ENCODE measurements at regions not wholly inside any gene's neighbourhood (a gene's known extent, or its start where the extent isn't known, plus 50 kb on each side); places are given as distances from the start of the nearest gene placed in this dataset.
"Not testable (repeated sequence)": the region's sequence is repeated elsewhere in the genome, so short reads cannot be mapped to it uniquely, and the experiment has no call there.

DNA sequence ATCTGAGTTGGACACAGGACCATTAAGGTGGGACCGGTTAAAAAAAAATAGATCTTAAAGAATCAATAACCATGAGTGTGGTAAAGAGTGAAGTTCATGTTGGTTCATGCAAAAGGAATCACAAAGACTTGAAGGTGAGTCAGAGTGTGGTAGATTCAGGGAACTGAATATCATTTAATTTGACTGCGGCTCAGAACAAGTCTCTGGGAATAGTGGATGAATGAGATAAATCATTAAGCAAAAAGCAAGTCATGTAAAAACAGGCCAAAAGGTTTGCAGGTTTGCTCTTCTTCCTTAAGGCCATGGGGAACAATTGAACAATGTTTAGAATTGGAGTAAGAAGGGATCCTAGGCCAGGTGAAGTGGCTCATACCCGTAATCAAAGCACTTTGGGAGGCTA, 385.8 kb downstream of the ETV1 start:
- Mint-ChIP-seq H3K27ac (no peak overlapping the region), H3K9me3 (peaks cover 5% of the 10 kb centered on the region), H3K4me1 (ENCODE audit: low read depth) (no peaks in the 10 kb centered on the region), H3K36me3 (ENCODE audit: low read depth) (no peaks in the 10 kb centered on the region), H3K4me3 (no peak overlapping the region), H3K27me3 (ENCODE audit: insufficient read depth) (no peaks in the 10 kb centered on the region)
- no peak for DNase-seq (ENCODE audit: low spot score)
- intact Hi-C loops (cut with micrococcal nuclease), result no loop called here

DNA sequence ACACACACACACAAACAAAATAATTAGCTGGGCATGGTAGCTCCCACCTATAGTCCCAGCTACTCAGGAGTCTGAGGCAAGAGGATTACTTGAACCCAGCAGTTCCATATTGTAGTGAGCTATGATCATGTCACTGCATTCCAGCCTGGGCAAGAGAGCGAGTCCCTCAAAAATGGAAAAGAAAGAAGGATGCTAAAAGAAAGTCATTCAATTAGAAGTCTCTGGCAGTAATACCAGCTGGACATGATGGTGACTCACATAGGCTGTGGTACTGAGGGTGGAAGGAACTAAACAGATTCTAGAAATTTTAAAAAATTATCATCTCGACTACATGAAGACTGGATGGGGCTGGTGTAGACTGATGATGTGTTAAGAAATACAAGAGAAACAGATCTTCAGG, 385.3 kb downstream of the ETV1 start:
- peaks cover 5% of the 10 kb centered on the region for H3K9me3 Mint-ChIP-seq

DNA sequence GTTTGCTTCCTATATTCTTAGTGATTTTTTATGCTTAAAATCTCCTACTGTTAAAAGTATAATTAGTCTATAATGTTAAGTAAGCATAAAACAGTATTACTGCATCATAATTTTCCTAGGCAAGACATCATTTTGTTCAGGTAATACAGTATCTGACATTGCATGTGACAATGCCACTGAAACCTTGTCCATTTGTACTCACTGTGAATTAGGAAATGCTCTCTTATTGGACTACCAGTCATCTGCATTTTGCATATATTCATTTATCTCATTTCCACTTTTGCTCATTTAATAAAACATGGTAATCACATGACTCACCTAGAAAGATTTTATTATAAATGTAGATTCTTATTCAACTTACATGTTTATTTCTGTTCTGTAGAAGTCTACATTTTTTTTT, 379.1 kb downstream of the ETV1 start:
- Mint-ChIP-seq H3K27me3 (ENCODE audit: insufficient read depth) (no peaks in the 10 kb centered on the region), H3K36me3 (ENCODE audit: low read depth) (no peaks in the 10 kb centered on the region)
- intact Hi-C loops (cut with micrococcal nuclease), result no loop called here

More for the DNA sequence above, 385.3 kb downstream of the ETV1 start:
- intact Hi-C loops (cut with micrococcal nuclease), result no loop called here
- Mint-ChIP-seq H3K4me3 (no peak overlapping the region), H3K27ac (no peak overlapping the region), H3K36me3 (ENCODE audit: low read depth) (no peaks in the 10 kb centered on the region), H3K27me3 (ENCODE audit: insufficient read depth) (no peaks in the 10 kb centered on the region), H3K4me1 (ENCODE audit: low read depth) (no peaks in the 10 kb centered on the region)
- DNase-seq (ENCODE audit: low spot score), result no peak

DNA sequence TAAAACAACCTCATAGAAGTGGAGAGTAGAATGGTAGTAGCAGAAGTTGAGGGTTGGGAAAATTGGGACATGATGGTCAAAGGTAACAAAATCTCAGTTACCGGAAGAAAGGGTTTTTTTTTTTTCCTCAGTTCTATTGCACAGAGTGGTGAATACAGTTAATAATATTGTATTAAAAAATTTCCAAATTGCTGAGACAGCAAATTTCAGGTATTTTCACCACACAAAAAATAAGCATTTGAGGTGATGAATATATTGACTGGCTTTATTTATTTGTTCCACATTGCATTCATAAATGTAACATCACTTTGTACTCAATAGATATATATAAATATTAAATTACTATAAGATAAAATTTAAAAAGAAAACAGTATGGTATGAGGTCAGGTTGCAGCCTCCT, 373.8 kb downstream of the ETV1 start:
- Mint-ChIP-seq H3K4me3 (no peak overlapping the region), H3K27me3 (ENCODE audit: insufficient read depth) (no peaks in the 10 kb centered on the region), H3K9me3 (peaks cover 1% of the 10 kb centered on the region), H3K36me3 (ENCODE audit: low read depth) (no peaks in the 10 kb centered on the region), H3K27ac (no peak overlapping the region), H3K4me1 (ENCODE audit: low read depth) (no peaks in the 10 kb centered on the region)
- no peak for DNase-seq (ENCODE audit: low spot score)
- intact Hi-C loops (cut with micrococcal nuclease), result no loop called here

More for the DNA sequence above, 379.1 kb downstream of the ETV1 start:
- DNase-seq (ENCODE audit: low spot score), result no peak
- H3K27ac Mint-ChIP-seq, result no peak overlapping the region
- no peaks in the 10 kb centered on the region for H3K4me1 Mint-ChIP-seq (ENCODE audit: low read depth)
- peaks cover 5% of the 10 kb centered on the region for H3K9me3 Mint-ChIP-seq
- H3K4me3 Mint-ChIP-seq, result no peak overlapping the region

DNA sequence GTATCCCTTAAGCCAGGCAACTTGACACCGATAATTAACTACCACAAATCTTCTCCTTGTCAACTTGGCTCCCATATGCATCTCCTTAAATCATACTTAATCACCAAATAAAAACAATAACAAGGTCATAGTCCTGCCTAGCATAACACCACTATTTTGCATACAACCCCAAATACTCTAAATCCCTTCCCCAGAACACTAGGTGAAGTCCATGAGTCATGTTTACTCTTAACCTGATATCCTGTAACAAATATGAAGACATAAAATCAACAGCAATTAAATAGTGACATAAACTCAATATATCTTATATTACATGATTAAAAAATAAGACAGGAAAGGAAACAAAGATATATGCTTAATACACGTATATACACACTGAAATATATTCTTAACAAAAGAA, 362.0 kb downstream of the ETV1 start:
- Mint-ChIP-seq H3K4me3 (no peak overlapping the region), H3K4me1 (ENCODE audit: low read depth) (no peaks in the 10 kb centered on the region), H3K9me3 (no peaks in the 10 kb centered on the region), H3K36me3 (ENCODE audit: low read depth) (no peaks in the 10 kb centered on the region), H3K27me3 (ENCODE audit: insufficient read depth) (no peaks in the 10 kb centered on the region), H3K27ac (no peak overlapping the region)
- no peak for DNase-seq (ENCODE audit: low spot score)
- intact Hi-C loops (cut with micrococcal nuclease), result no loop called here

DNA sequence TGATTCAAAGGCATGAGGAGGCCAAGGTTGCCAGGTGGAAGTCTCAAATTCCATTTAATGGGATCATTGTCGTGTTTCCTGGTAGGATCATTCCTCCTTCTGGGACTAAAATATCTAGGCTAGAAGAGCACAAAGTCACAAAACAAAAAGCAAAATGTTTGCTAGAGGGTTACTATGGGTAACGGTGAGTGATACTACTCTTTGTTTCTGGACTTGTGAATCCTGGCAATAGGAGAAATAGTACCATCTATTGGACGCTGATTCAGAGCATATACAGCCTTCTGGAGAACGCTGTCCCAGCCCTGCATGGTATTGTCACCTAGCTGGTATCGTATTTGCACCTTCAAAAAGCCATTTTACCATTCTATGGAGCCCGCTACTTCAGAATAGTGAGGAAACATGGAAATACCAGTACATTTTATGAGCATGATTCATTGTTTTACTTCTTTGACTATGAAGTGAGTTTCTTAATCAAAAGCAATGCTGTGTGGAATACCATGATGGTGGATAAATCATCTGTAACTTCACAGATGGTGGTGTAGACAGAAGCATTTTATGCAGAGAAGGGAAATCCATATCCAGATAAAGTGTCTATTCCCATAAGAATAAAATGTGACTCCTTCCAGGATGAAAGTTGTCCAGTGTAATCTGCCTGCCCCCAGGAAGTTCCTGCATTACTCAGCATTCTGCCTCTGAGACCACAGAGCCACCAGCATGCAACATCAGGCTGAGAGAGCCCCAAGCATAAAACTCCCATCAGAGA, 361.0 kb downstream of the ETV1 start:
- intact Hi-C loops (cut with micrococcal nuclease), result no loop called here
- no peaks in the 10 kb centered on the region for H3K9me3 Mint-ChIP-seq

DNA sequence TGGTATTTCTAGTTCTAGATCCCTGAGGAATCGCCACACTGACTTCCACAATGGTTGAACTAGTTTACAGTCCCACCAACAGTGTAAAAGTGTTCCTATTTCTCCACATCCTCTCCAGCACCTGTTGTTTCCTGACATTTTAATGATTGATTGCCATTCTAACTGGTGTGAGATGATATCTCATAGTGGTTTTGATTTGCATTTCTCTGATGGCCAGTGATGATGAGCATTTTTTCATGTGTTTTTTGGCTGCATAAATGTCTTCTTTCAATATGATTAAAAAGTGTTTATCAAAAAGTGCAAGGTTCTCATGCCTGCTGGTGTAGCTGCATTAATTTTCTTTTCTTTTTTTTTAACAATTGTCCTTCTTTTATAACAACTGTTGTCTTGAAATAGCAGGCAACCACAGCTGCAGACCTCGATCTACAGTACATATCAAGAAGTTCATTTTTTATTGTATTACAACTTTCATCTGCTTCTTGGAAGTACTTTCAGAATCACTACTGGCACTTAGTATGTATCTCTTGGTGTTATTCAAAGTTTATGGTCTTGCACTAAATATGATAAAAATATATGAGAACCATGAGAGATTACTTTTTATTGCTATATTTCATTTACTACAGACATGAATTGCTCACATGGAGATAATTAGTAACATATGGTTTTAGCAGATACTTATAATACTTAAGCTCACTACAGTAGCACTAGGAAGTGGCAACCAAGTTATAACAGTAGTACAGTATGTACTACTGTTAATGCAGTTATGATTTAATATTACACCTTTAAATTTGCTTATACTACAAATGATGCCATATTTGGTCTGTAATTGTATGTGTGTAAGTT, 358.0 kb downstream of the ETV1 start:
- H3K4me1 Mint-ChIP-seq (ENCODE audit: low read depth); H3K36me3 Mint-ChIP-seq (ENCODE audit: low read depth); H3K27me3 Mint-ChIP-seq (ENCODE audit: insufficient read depth); DNase-seq (ENCODE audit: low spot score); H3K27ac Mint-ChIP-seq; intact Hi-C loops (cut with micrococcal nuclease); H3K4me3 Mint-ChIP-seq; H3K9me3 Mint-ChIP-seq: not testable (repeated sequence)

More for the DNA sequence above, 361.0 kb downstream of the ETV1 start:
- Mint-ChIP-seq H3K4me1 (ENCODE audit: low read depth) (no peaks in the 10 kb centered on the region), H3K27me3 (ENCODE audit: insufficient read depth) (no peaks in the 10 kb centered on the region), H3K4me3 (no peak overlapping the region), H3K36me3 (ENCODE audit: low read depth) (no peaks in the 10 kb centered on the region), H3K27ac (no peak overlapping the region)
- DNase-seq (ENCODE audit: low spot score), result no peak

DNA sequence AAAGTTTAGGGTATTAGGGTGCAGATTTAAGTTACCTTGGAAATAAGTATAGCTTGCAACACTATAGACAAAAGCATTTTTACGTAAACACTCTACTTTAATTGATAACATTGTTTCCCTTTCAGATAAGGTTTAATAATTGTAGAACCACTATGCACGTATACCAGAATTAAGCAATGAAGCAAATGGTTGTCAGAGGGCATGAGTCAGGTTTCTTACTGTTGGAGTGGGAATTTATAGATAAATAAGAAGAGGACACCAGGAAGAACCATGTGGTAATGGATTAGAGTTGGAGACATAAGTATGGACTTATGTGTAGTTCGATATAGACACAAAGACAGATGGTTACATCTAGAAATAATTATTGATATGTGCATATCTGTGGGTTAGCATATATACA, 355.6 kb downstream of the ETV1 start:
- Mint-ChIP-seq H3K9me3 (no peaks in the 10 kb centered on the region), H3K4me3 (no peak overlapping the region), H3K36me3 (ENCODE audit: low read depth) (no peaks in the 10 kb centered on the region), H3K27me3 (ENCODE audit: insufficient read depth) (no peaks in the 10 kb centered on the region), H3K4me1 (ENCODE audit: low read depth) (no peaks in the 10 kb centered on the region), H3K27ac (no peak overlapping the region)
- DNase-seq (ENCODE audit: low spot score), result no peak
- intact Hi-C loops (cut with micrococcal nuclease), result no loop called here

DNA sequence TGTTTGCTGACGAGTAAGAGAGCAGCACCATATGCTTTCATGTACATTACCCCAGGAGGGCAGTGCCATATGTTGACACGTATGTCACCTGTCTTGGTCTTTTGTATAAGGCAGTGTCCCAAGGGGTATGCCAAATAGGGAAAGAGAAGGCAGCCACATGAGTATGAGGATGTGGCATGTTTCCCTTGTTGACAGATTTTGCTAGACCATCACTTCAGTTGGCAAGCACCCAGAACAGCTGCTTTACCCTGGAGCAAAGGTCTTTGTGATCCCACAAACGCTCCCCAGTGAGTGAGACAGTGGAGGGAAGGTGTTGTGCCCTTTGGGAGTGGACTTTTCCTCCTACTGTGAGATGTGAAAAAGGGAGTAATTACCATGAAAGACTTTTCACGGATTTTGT, 350.1 kb downstream of the ETV1 start:
- DNase-seq (ENCODE audit: low spot score), result no peak
- no peak overlapping the region for H3K4me3 Mint-ChIP-seq
- H3K27me3 Mint-ChIP-seq (ENCODE audit: insufficient read depth), result no peaks in the 10 kb centered on the region
- H3K36me3 Mint-ChIP-seq (ENCODE audit: low read depth), result no peaks in the 10 kb centered on the region
- H3K4me1 Mint-ChIP-seq (ENCODE audit: low read depth), result no peaks in the 10 kb centered on the region
- no peak overlapping the region for H3K27ac Mint-ChIP-seq
- no peaks in the 10 kb centered on the region for H3K9me3 Mint-ChIP-seq
- intact Hi-C loops (cut with micrococcal nuclease), result no loop called here

DNA sequence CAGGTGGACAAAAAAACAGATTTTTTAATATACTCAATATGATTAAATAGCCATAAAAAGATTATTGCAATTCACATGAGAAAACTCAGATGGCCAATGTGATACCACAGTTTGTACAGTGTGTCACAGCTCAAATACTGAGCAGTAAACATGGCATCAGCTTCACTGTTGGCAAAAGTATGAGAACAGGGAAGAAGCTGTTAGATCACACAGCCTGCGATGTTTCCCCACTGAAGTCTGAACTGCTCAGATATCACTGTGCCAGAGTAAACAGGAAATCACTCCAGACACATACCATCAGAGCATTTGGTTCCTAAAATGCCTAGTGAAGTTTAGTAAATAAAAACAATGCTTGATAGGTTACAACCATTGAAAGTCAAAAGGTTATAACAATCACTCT, 347.8 kb downstream of the ETV1 start:
- Mint-ChIP-seq H3K4me1 (ENCODE audit: low read depth) (no peaks in the 10 kb centered on the region), H3K36me3 (ENCODE audit: low read depth) (no peaks in the 10 kb centered on the region), H3K27me3 (ENCODE audit: insufficient read depth) (no peaks in the 10 kb centered on the region), H3K27ac (no peak overlapping the region), H3K9me3 (no peaks in the 10 kb centered on the region), H3K4me3 (no peak overlapping the region)
- intact Hi-C loops (cut with micrococcal nuclease), result no loop called here
- DNase-seq (ENCODE audit: low spot score), result no peak

DNA sequence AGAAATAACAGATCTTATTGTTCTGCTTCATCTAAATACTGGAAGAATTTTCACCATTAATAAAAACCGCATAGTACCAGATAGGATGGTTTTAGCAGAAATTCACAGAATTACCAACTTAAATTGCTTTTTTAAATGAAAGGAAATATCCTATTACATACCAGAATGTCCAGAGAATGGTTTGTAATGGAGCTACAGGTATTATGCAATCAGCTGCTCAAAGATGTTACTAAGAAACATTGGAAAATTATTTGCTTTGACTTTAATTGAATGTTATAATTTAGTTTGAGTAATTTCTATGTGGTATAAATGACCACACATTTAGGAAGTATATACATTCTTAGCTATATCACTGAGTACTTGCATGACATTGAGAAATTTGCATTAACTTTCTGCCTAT, 338.3 kb downstream of the ETV1 start:
- H3K36me3 Mint-ChIP-seq (ENCODE audit: low read depth), result no peaks in the 10 kb centered on the region
- H3K4me1 Mint-ChIP-seq (ENCODE audit: low read depth), result no peaks in the 10 kb centered on the region
- DNase-seq (ENCODE audit: low spot score), result no peak
- intact Hi-C loops (cut with micrococcal nuclease), result no loop called here
- no peak overlapping the region for H3K4me3 Mint-ChIP-seq
- H3K9me3 Mint-ChIP-seq, result no peaks in the 10 kb centered on the region
- H3K27me3 Mint-ChIP-seq (ENCODE audit: insufficient read depth), result no peaks in the 10 kb centered on the region
- H3K27ac Mint-ChIP-seq, result no peak overlapping the region

DNA sequence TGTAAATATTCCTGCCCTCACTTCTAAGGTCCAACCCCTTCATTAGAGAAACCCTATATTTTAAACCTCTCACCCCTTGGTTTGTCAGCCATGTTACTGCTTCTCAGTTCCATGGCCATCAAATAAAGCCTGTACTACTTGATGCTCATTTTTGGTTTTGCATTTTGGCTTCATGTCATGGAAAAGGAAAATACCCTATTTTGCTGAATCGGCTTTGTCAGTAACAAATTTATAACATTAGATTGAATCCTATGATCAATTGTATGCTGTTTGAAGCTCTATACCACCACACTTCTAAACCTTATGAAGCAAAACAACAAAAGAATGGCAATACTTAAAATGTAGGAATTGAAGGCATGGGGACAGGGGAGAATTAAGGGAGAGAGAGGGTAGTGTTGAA, 333.1 kb downstream of the ETV1 start:
- no peaks in the 10 kb centered on the region for H3K9me3 Mint-ChIP-seq
- intact Hi-C loops (cut with micrococcal nuclease), result no loop called here
- H3K27me3 Mint-ChIP-seq (ENCODE audit: insufficient read depth), result no peaks in the 10 kb centered on the region
- no peak for DNase-seq (ENCODE audit: low spot score)
- no peaks in the 10 kb centered on the region for H3K36me3 Mint-ChIP-seq (ENCODE audit: low read depth)
- no peaks in the 10 kb centered on the region for H3K4me1 Mint-ChIP-seq (ENCODE audit: low read depth)
- no peak overlapping the region for H3K4me3 Mint-ChIP-seq
- H3K27ac Mint-ChIP-seq, result no peak overlapping the region

DNA sequence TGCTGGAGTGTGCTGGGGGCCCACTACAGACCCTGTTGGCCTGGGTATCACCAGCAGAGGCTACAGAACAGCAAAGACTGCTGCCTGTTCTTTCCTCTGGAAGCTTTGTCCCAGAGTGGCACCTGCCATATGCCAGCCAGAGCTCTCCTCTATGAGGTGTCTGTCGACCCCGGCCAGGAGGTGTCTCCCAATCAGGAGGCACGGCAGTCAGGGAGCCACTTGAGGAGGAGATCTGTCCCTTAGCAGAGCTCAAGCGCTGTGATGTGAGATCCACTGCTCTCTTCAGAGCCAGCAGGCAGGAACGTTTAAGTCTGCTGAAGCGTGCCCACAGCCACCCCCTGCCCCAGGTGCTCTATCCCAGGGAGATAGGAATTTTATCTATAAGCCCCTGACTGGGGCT, 316.2 kb downstream of the ETV1 start:
- no peak for DNase-seq (ENCODE audit: low spot score)
- Mint-ChIP-seq H3K36me3 (ENCODE audit: low read depth) (no peaks in the 10 kb centered on the region), H3K27me3 (ENCODE audit: insufficient read depth) (no peaks in the 10 kb centered on the region), H3K4me3 (no peak overlapping the region), H3K27ac (no peak overlapping the region), H3K9me3 (peaks cover 3% of the 10 kb centered on the region), H3K4me1 (ENCODE audit: low read depth) (no peaks in the 10 kb centered on the region)
- intact Hi-C loops (cut with micrococcal nuclease), result no loop called here
